Femur (tissue), 1 donor: ENCODE measurements at regions not wholly inside any gene's neighbourhood (a gene's known extent, or its start where the extent isn't known, plus 50 kb on each side); places are given as distances from the start of the nearest gene placed in this dataset.
A peak's percentile ranks its signal among the peaks of the same experiment; 100 is the strongest.

ENCODE experiments used
- DNase-seq: peaks from one replicate; pipeline ENCODE4 v3.0.0-alpha.2; 2017

DNA sequence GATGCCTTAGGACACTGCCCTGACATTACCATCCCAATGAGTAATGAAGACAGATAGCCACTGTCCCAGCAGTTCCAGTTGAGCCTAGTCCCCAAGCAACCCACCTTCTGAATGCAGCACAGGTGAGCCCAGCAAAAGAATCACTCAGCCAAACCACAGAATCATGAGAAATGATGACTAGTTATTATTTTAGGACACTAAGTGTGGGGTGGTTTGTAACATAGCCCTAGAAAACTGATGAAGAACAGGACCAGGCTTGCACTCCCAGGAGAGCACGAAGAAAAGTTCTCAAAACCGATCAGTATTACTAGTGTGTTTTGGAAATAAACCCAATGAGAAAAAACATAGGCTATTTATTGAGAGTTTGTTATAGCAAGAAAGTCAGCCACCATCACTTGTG lies 129.6 kb upstream of the CNTN6 start:
- no peak for DNase-seq

DNA sequence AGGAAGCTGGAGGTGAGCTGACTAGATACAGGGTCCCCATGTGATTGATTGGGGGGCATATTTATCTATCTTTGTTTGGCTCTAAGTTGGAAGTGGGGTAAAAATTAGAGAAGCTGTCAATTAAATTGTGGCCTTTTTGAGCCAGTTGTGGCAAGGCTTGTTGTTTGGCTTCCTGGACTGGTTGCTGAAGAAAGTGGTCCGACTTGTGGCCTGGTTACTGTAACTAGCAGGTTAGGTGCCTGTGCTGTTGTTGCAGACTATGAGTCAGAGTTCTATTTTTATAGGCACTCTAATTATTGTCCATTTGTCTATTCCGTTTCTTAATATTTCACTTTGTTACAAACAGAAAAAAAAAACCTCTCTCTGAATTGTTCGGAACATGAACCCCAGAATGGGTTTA lies 129.1 kb upstream of the CNTN6 start:
- no peak for DNase-seq

DNA sequence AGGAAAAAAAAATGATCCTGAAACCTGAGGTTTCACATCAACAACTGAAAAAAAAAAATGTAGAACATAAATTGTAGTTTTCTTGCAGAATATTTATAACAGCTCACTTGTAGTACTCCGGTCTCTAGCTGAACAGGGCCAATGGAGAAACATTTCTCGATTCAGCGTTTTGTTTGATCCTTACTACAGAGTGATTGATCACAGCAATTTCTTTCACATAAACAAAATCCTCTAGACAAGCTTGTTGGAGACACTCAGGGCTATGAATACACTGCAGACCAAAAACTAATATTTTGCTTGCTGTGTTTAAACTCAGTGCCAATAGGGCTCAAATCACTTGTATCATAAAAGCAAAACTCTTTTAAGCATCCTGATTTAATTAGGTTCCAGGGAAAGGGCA lies 127.0 kb upstream of the CNTN6 start:
- no peak for DNase-seq

DNA sequence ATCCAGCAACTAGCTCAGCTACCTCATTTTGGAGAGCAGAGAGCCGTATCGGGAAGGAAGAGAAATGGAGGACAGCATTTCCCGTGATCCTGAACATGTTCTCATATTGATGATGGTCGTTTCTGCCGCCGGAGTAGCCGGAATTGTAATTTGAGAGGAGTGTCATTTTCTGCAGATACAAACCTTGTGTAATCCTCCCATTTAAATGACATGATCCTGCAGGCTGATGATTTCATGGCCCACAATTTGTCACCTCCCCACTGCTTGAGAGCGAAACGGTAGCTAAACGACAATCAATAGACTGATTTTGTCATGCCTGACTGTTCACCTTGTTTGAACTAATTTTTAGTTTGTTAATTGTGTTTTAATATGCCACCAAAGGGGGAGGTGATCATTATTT lies 126.5 kb upstream of the CNTN6 start:
- DNase-seq, result no peak

DNA sequence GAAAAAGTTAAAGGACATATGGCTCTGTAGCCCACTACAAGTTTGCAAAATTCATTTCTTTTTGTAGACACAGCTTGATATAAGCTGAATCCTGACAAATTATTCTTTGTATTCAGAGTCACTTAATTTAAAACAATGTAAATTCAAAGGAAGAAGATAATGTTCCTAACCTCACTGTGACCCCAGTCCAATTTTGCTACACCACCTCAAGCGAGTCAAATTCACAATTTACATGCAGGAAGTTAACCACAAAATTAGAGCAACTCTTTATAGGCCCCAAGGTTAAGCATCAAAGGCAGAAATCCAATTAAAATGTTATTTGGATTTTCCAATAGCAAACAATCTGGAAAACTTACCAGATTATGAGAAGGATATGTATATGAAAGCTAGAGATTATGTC lies 119.5 kb upstream of the CNTN6 start:
- DNase-seq, result no peak

DNA sequence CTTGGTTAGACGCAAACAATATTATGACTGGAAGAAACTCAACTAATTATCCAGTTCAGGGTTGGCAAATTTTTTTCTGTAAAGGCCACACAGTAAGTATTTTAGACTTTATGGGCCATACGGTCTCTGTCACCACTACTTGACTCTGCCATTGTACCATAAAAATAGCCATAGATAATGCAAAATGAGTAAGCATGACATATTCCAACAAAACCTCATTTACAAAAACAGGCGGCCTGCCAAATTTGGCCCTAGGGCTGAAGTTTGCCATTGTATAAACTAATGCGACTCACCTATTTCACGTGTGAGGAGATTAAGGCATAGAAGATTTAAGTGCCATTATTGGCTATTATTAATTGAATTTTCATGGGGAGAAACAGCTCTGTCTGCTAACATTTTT lies 116.8 kb upstream of the CNTN6 start:
- DNase-seq, result no peak

DNA sequence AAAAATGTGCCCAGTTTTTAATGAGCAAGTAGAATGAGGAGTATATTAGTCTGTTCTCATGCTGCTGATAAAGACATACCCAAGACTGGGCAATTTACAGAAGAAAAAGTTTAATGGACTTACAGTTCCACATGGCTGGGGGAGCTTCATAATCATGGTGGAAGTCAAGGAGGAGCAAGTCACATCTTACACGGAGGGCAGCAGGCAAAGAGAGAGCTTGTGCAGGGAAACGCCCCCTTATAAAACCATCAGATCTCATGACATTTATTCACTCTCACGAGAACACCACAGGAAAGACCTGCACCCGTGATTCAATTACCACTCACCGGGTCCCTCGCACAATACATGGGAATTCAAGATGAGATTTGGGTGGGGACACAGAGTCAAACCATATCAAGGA lies 111.7 kb upstream of the CNTN6 start:
- no peak for DNase-seq

DNA sequence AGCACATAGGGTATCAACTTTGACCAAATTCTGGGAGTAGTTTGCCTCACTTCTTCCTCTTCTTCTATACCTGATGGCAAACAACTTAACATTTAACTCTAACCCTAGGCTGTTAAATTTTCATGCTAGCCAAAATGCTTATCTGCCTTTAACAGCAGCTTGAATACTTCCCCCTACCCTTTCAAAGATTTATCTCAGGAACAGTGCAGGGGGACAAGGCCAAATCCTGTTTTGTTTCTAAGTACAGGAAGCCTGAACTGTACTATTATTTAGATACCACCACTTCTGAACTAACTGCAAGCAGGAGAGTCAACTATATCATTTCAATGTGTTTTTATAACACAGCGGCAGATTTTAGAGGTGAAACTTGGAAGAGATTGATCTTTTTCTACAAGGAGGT lies 104.0 kb upstream of the CNTN6 start:
- DNase-seq, result no peak

DNA sequence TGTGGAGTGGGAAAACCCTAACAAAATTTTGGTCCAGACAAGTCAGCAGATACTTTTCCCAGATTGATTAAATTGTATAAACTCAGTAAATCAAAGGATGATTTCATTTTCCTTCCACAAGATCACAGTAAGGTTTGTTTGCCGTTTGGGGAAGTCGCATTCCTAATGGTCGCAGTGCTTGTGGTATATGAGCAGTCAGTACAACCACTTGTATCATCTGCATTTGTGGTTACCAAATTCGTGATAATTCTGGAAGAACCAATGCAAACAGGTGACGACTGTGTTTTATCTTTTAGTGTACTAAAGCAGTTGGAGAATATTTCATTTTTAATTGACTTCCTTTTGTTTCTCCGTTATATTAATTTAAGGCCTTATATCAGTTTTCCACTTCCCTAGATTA lies 100.0 kb upstream of the CNTN6 start:
- no peak for DNase-seq

DNA sequence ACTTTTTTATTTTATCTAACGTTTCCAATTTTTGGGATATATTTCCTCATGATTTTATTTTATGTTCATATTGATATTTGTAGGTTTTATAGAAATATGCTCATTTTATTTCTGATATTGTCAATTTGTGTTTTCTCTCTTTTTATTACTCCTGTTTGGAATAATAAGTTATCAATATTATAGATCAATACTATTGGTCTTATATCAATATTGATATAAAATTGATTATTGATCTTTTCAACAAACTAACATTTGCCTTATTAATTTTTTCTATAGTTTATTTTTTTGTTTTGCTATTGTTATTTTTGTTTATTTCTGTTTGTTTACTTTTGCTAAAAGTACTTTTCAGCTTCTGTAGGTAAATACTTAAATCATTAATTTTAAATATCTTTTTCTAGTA lies 90.8 kb upstream of the CNTN6 start:
- DNase-seq, result no peak

DNA sequence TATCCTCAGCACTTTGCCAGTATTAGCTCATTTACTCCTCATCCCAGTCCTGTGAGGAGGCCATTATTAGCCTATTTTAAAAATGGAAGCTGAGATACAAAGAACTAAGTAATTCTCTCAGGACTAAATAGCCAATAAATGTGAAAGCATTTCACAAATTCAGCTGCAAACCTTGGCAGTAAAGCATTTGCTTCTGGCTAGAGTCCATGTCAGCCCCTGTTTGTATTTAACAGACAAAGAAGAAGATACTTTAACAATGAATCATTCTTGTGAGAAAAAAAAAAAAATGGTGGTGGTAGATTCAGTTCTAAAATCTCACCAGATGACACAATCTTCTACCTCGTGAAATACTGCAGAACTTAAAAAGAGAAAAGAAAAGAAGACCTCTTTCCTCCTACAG lies 85.0 kb upstream of the CNTN6 start:
- peak; percentile 73 for DNase-seq

DNA sequence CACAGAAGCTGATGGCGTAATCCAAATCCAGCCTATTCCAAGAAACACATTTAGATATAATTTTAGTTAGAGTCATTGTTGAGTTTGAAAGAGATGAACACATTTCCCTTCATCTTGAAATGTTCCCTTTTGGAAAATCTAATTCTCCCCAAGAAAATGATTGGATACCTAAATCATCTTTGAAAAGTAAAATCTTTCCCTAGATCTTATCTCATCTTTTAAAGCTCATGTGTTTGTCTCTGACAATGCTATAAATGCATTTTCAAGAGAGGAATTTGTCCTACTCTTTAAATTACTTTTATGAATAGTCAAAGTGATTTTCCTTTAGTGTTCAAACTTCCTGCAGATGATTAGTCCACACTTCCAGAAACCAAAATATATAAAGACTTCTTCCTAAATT lies 82.6 kb upstream of the CNTN6 start:
- no peak for DNase-seq

DNA sequence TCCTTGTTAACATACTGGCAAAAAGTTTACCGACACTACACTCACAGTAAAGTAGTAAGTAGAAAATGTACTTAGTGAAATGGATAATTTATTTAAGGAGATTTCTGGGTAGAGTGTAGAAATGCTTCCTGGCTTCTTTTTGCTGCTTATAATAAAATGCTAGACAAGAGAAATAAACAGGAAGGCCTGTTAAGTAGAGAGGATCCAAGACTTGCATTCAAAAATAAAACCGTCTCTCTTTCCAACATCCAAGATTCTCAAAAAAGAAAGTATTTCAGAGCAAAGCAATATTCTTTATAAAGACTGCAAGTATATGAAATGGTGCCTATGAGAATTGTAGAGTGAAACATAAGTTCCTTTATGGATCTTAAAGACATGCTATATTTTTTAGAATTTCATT lies 77.0 kb upstream of the CNTN6 start:
- no peak for DNase-seq

DNA sequence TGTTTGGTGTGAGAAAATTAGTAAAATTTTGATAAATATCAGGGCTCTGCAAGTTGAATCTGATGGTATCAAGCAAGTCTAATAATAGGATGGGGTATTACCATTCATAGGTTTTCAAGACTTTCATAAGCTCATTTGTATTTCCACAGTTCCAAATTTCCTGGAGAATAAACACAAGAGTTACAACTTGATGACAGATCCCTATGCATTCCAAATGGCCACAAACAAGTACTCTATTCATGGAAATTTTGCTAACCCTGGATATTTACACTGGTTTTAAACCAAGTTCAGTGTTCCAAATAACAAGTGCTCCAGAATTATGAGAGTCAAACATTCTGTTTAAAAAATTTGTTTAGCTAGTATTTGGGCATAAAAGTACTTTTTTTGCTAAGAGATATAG lies 75.0 kb upstream of the CNTN6 start:
- DNase-seq, result no peak

DNA sequence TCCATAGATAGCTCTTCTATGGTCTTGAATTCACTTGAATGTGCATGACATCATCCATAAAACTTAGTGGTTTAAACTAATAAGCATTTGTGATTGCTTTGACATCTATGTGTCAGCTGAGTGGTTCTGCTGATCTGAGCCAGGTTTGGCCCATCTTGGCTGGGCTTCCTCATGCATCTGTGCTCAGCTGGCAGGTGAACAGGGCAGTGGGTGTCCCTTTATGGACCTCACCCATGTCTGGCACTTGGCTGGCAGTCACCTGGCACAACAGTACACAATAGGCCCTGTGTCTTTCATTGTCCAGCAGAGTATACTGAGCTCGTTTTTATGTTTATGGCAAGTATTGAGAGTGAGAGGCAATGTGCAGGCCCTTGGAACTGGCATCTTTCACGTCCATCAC lies 73.7 kb upstream of the CNTN6 start:
- DNase-seq, result no peak

DNA sequence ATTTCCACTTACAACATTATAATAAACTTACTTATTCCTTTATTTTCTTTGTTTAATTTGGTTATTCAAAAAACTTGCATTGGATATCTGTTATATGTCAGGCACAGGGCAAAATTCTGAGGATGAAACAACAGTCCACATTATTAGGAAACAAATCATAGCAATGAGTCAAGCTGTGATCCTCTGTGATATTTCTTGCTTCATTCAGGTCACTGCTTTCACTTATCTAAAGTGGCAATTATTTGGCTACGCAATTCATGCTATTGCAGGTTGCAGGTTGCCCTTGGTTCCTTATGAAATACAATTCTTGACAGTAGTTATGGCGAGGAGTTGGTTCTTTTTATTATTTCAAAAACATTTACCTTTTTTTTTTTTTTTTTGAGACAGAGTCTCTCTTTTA lies 66.4 kb upstream of the CNTN6 start:
- DNase-seq, result no peak

DNA sequence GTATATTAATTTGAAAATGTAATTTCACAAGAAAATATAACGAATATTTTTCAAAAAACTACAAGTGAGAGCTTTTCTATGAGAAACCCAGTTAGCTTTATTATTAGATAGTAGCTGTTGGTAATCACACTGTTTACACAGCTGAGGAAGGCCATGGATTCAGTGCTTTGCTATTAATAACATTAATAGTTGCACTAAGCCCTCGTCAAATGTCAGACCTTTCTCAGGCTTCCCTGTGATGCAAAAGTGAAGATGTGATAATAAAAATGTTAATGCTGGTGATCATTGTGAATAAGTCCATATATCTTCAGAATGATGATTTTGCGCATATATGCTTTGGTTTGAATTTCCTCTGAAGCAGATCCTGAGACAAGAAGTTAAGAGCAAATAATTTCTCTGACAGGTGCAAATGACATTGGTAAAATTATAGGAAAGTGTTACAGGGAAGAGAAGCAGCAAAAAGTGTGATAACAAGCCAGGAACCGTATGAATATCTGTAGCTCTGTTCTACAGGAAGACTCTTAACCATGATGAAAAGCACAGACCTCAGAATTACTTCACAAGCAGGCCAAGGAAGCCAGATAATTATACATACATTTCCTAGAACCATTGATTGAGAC lies 56.5 kb upstream of the CNTN6 start:
- DNase-seq, result no peak

DNA sequence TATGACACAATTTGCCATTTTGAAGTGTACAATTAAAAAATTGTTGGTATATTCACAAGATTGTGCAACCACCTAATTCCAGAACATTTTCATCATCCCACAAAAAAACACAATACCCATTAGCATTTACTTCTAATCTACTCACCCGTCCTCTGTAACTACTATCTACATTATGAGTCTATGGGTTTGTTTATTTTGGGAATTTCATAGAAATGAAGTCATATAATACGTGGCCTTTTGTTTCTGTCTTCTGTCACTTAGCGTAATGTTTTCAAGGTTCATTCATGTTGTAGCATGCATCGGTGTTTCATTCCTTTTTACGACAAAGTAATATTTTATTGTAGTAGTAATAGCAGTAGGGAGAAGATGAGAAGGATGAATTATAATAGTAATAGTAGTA lies 55.2 kb upstream of the CNTN6 start:
- no peak for DNase-seq
